ENCODE measurements at regions not wholly inside any gene's neighbourhood (a gene's known extent, or its start where the extent isn't known, plus 50 kb on each side); places are given as distances from the start of the nearest gene placed in this dataset.

DNA sequence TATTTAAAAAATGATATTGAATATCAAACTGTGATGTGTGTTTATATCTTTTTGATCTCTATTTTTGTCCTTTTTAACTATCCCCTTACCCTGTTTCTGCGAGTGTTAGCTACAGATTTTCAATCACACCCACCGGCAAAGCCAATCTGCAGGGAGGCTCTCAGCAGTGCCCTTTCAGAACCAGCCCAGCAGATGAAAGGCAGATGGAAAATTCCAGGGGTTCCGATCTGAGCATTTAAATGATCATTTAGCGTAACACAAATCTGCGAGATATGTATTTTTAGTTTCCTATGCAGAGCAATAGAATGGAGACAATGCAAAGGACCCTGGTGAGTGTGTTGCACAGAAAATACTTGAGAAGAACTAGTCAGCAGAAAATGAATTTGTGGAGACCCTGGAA, 2170.5 kb upstream of the PIK3C3 start:
- TF ChIP-seq, protein P1, sequence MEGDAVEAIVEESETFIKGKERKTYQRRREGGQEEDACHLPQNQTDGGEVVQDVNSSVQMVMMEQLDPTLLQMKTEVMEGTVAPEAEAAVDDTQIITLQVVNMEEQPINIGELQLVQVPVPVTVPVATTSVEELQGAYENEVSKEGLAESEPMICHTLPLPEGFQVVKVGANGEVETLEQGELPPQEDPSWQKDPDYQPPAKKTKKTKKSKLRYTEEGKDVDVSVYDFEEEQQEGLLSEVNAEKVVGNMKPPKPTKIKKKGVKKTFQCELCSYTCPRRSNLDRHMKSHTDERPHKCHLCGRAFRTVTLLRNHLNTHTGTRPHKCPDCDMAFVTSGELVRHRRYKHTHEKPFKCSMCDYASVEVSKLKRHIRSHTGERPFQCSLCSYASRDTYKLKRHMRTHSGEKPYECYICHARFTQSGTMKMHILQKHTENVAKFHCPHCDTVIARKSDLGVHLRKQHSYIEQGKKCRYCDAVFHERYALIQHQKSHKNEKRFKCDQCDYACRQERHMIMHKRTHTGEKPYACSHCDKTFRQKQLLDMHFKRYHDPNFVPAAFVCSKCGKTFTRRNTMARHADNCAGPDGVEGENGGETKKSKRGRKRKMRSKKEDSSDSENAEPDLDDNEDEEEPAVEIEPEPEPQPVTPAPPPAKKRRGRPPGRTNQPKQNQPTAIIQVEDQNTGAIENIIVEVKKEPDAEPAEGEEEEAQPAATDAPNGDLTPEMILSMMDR (IDR thresholded peaks at IDR 0.05 in 8 of 11, conservative IDR thresholded peaks at IDR 0.05 in 3 of 11): no peak
- no peak for TF ChIP-seq POLR2A (IDR thresholded peaks at IDR 0.05)
